CD4-positive, CD25-positive, alpha-beta regulatory T cell (primary cell): ENCODE measurements at regions not wholly inside any gene's neighbourhood (a gene's known extent, or its start where the extent isn't known, plus 50 kb on each side); places are given as distances from the start of the nearest gene placed in this dataset.

ENCODE experiments used
- ATAC-seq, 2 donors: fragments of 150-1000 bp; cut with Tn5 transposase; one replicate each; pipeline ENCODE4 v1.10.0; 2021; ENCODE audit warnings: low read depth in 2 of 2, moderate number of reproducible peaks in 2 of 2, moderate library complexity in 1 of 2
- DNase-seq, 3 donors: peaks; one replicate each; pipeline versions ENCODE4 v3.0.0 to v3.0.0-alpha.2; 2012 to 2022; ENCODE audit warnings: mixed read lengths in 1 of 3
- H3K27ac ChIP-seq: one replicate; pipeline ENCODE4 v1.7.0; 2013; ENCODE audit warnings: mild to moderate bottlenecking, low read length; ENCODE audit not compliant: insufficient read depth, poor library complexity, severe bottlenecking
- H3K27me3 ChIP-seq: one replicate; pipeline ENCODE4 v1.7.0; 2013; ENCODE audit warnings: low read length; ENCODE audit not compliant: control insufficient read depth, insufficient read depth
- H3K36me3 ChIP-seq: one replicate; pipeline ENCODE4 v1.7.0; 2013; ENCODE audit warnings: mild to moderate bottlenecking, low read length, moderate library complexity; ENCODE audit not compliant: control insufficient read depth, insufficient read depth
- H3K4me1 ChIP-seq: 2 replicates; pipeline ENCODE4 v1.7.0; 2013; ENCODE audit warnings: mild to moderate bottlenecking, low read length; ENCODE audit not compliant: insufficient read depth, control insufficient read depth, poor library complexity, severe bottlenecking
- H3K4me3 ChIP-seq: one replicate; pipeline ENCODE4 v1.7.0; 2013; ENCODE audit warnings: low read depth, mild to moderate bottlenecking, low read length, moderate library complexity
- H3K9me3 ChIP-seq, 2 experiments: 1 replicate in 1 of 2; 2 replicates in 1 of 2; pipeline ENCODE4 v1.7.0; 2013; ENCODE audit warnings: low read length in 2 of 2, mild to moderate bottlenecking in 1 of 2, moderate library complexity in 1 of 2; ENCODE audit not compliant: control insufficient read depth in 2 of 2
- H3K27ac Mint-ChIP-seq, 3 donors: one replicate each; pipeline ENCODE4 v1.8.0; 2020 to 2022; ENCODE audit warnings: mild to moderate bottlenecking in 3 of 3, mixed read lengths in 3 of 3, moderate library complexity in 2 of 3
- H3K27me3 Mint-ChIP-seq: one replicate; pipeline ENCODE4 v1.8.0; 2022; ENCODE audit warnings: mild to moderate bottlenecking, mixed read lengths
- H3K36me3 Mint-ChIP-seq: one replicate; pipeline ENCODE4 v1.8.0; 2020; ENCODE audit warnings: mixed read lengths
- H3K4me1 Mint-ChIP-seq, 4 donors: one replicate each; pipeline ENCODE4 v1.8.0; 2020 to 2022; ENCODE audit warnings: mixed read lengths in 4 of 4, mild to moderate bottlenecking in 1 of 4
- H3K4me3 Mint-ChIP-seq, 4 donors: one replicate each; pipeline ENCODE4 v1.8.0; 2020 to 2022; ENCODE audit warnings: mild to moderate bottlenecking in 4 of 4, mixed read lengths in 4 of 4, moderate library complexity in 3 of 4
- H3K9me3 Mint-ChIP-seq, 7 donors: one replicate each; pipeline ENCODE4 v1.8.0; 2020 to 2022; ENCODE audit warnings: mixed read lengths in 7 of 7, mild to moderate bottlenecking in 3 of 7, moderate library complexity in 2 of 7

DNA sequence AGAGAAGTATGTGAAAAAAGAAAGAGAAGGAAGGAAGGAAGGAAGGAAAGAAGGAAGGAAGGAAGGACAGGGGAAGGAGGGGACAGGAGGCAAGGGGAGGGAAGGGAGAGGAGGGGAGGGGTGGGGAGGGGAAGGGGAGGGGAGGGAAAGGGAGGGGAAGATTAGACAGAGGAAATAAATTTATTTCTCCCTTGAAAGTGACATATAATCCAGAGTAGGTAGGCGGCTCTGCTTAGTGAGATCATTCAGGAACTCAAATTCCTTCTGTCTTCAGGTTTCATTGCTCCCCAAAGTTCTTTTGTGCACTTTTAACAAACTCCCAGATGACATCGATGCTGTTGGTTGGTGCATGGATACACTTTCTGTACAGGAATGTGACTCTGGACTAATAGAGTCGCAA, 594.7 kb upstream of the STEAP1 start:
- Mint-ChIP-seq H3K4me3 (no peak overlapping the region), H3K4me1 (no peaks in the 10 kb centered on the region), H3K27ac (no peak overlapping the region), H3K36me3 (no peaks in the 10 kb centered on the region), H3K27me3 (no peaks in the 10 kb centered on the region), H3K9me3 (peaks cover 0 to 12% (median 6%) of the 10 kb centered on the region in 7 donors)
- no peak overlapping the region for H3K27ac ChIP-seq
- ATAC-seq (no peak), DNase-seq (no peak)
- H3K27me3 ChIP-seq: no peaks in the 10 kb centered on the region
- no peaks in the 10 kb centered on the region for H3K36me3 ChIP-seq
- peaks cover 0 to 1% of the 10 kb centered on the region in 2 experiments for H3K9me3 ChIP-seq
- no peak overlapping the region for H3K4me3 ChIP-seq
- H3K4me1 ChIP-seq: no peaks in the 10 kb centered on the region

DNA sequence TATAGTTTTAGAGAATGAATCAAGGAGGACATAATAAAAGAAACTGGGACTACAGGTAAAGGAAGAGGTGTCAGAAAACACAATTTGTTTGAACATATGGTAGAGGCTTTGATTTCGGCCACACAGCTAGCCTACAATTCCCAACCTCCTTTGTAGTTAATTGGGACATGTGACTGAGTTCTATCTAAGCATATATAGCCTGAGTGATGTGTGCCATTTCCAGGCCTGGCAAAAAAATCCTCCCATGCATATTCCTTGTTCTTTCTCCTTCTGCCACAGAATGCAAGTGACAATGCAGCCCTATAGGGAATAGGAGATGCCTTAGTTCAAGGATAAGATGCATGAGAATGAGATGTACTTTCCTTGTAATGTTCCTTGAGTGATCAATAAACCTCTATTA, 590.7 kb upstream of the STEAP1 start:
- H3K9me3 Mint-ChIP-seq: peaks cover 3 to 34% (median 17%) of the 10 kb centered on the region in 7 donors
- no peaks in the 10 kb centered on the region for H3K27me3 ChIP-seq
- no peaks in the 10 kb centered on the region for H3K36me3 Mint-ChIP-seq
- ATAC-seq (no peak), DNase-seq (no peak)
- no peak overlapping the region for H3K27ac ChIP-seq
- H3K27ac Mint-ChIP-seq: no peak overlapping the region
- H3K9me3 ChIP-seq: peaks cover 0 to 1% of the 10 kb centered on the region in 2 experiments
- no peaks in the 10 kb centered on the region for H3K27me3 Mint-ChIP-seq
- no peaks in the 10 kb centered on the region for H3K36me3 ChIP-seq
- H3K4me3 Mint-ChIP-seq: no peak overlapping the region
- no peak overlapping the region for H3K4me3 ChIP-seq
- no peaks in the 10 kb centered on the region for H3K4me1 Mint-ChIP-seq
- no peaks in the 10 kb centered on the region for H3K4me1 ChIP-seq

DNA sequence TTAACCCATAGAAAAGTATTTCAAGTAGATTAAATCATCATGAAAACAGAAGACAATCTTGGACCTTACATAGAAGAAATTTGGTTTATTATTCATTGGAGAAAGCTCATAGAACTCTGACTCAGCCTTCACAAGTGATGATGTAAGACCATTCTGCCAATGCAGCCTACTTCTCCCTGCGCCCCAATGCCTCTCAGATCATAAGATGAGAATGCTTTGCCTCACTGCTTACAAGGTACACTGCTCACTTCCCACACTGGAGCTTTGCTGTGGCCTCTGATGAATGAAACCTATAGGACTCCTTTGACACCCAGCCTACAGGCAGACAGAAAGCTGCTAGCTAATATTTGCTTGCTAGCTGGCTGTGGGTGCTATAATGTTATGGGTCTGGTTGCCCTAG, 569.4 kb upstream of the STEAP1 start:
- H3K4me3 ChIP-seq: no peak overlapping the region
- no peaks in the 10 kb centered on the region for H3K4me1 ChIP-seq
- H3K27ac ChIP-seq: no peak overlapping the region
- no peaks in the 10 kb centered on the region for H3K36me3 Mint-ChIP-seq
- no peak for DNase-seq
- no peaks in the 10 kb centered on the region for H3K27me3 Mint-ChIP-seq
- H3K36me3 ChIP-seq: no peaks in the 10 kb centered on the region
- H3K27me3 ChIP-seq: no peaks in the 10 kb centered on the region
- H3K4me3 Mint-ChIP-seq: no peak overlapping the region
- H3K4me1 Mint-ChIP-seq: no peaks in the 10 kb centered on the region
- peaks cover 0 to 6% of the 10 kb centered on the region in 2 experiments for H3K9me3 ChIP-seq
- no peak for ATAC-seq
- no peak overlapping the region for H3K27ac Mint-ChIP-seq
- peaks cover 6 to 38% (median 9%) of the 10 kb centered on the region in 7 donors for H3K9me3 Mint-ChIP-seq

DNA sequence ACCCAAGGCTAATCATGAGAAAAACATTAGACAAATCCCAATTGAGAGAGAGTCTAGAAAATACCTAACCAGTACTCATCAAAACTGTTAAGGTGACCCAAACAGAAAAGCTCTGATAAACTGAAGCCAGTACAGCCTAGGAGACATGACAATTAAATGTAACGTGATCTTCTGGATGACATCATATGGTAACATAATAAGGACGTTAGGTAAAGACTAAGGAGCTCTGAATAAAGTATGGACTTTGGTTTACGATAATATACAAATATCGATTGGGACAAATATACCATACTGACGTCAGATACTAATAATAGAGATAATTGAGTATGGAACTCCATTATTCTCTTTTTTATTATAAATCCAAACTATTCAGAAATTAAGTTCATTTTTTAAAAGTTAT, 561.1 kb upstream of the STEAP1 start:
- peaks cover 0 to 3% of the 10 kb centered on the region in 2 experiments for H3K9me3 ChIP-seq
- no peaks in the 10 kb centered on the region for H3K4me1 ChIP-seq
- H3K4me3 ChIP-seq: no peak overlapping the region
- DNase-seq: no peak
- no peaks in the 10 kb centered on the region for H3K27me3 ChIP-seq
- H3K4me3 Mint-ChIP-seq: no peak overlapping the region
- H3K9me3 Mint-ChIP-seq: peaks cover 0 to 25% (median 6%) of the 10 kb centered on the region in 7 donors
- no peaks in the 10 kb centered on the region for H3K36me3 ChIP-seq
- no peak overlapping the region for H3K27ac Mint-ChIP-seq
- no peaks in the 10 kb centered on the region for H3K27me3 Mint-ChIP-seq
- H3K27ac ChIP-seq: no peak overlapping the region
- no peaks in the 10 kb centered on the region for H3K4me1 Mint-ChIP-seq
- no peak for ATAC-seq
- no peaks in the 10 kb centered on the region for H3K36me3 Mint-ChIP-seq

DNA sequence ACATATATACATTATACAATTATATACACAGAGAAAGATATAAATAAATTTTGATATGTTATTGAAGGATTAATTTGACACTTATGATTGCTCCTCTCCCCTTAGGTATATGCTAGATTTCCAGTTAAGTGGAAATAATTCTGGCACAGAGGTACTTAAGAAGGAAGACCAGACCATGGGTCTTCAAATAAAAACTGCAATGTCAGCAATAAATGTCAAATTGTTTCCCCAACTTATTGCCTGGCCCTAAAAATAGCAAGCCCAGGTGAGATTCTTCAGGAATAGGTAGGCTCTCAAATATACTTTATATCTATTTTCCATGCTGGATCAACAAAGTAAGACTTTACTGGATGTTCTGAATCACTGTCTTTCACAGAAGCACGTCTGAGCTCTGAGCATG, 551.3 kb upstream of the STEAP1 start:
- DNase-seq: no peak
- H3K27me3 Mint-ChIP-seq: no peaks in the 10 kb centered on the region
- Histone ChIP-seq H3K27ac (no peak overlapping the region), H3K27me3 (no peaks in the 10 kb centered on the region), H3K9me3 (peaks cover 0 to 4% of the 10 kb centered on the region in 2 experiments), H3K36me3 (no peaks in the 10 kb centered on the region), H3K4me1 (no peaks in the 10 kb centered on the region), H3K4me3 (no peak overlapping the region)
- no peak overlapping the region for H3K4me3 Mint-ChIP-seq
- H3K4me1 Mint-ChIP-seq: peaks cover 0 to 7% (median 0%) of the 10 kb centered on the region in 4 donors
- no peak overlapping the region for H3K27ac Mint-ChIP-seq
- no peaks in the 10 kb centered on the region for H3K36me3 Mint-ChIP-seq
- H3K9me3 Mint-ChIP-seq: peaks cover 0 to 18% (median 7%) of the 10 kb centered on the region in 7 donors
- no peak for ATAC-seq

DNA sequence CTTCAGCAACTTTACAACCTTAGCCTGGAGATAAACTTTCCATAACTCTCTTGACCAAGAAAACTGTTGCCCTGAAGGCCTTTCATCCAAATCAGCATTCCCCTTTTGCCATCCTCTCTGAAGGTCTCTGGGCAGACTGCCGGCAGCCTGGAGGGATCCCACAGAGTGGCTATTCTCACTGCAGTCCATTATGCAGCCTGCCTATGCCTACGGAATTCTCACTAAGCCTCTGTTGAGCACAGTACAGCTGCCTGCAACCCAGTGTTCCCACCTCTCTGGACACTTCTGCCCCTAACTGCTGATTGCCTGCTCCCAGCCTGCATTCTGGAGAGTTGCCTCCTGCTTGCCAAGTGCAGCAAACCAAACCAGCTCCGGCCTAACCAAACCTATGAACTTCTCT, 548.9 kb upstream of the STEAP1 start:
- H3K4me3 Mint-ChIP-seq: no peak overlapping the region
- H3K27ac ChIP-seq: no peak overlapping the region

DNA sequence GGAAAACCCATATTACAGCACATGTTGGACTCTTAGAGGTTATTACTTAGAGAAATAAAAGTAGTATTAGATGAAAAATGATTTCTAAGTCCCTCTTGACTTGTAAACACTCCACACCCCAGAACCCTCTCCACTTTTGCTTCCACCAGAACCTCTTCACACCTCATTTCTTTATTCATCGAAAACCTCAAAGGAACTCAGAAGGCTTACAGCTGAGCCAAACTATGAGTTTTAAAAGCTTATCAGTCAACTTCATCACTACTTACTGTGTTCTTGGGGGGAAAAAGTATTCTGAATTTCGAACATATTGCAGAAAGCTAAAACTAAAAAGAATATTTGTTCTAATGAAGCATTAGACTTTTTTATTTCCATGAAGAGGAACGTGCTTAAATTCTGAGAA, 547.8 kb upstream of the STEAP1 start:
- Histone ChIP-seq H3K4me3 (no peak overlapping the region), H3K36me3 (no peaks in the 10 kb centered on the region), H3K4me1 (no peaks in the 10 kb centered on the region), H3K27ac (no peak overlapping the region), H3K9me3 (peaks cover 0 to 3% of the 10 kb centered on the region in 2 experiments), H3K27me3 (no peaks in the 10 kb centered on the region)
- Mint-ChIP-seq H3K4me1 (peaks cover 0 to 7% (median 0%) of the 10 kb centered on the region in 4 donors), H3K4me3 (no peak overlapping the region), H3K27me3 (no peaks in the 10 kb centered on the region), H3K27ac (no peak overlapping the region), H3K36me3 (no peaks in the 10 kb centered on the region), H3K9me3 (peaks cover 0 to 21% (median 8%) of the 10 kb centered on the region in 7 donors)
- DNase-seq (no peak), ATAC-seq (no peak)

More for the DNA sequence above, 548.9 kb upstream of the STEAP1 start:
- DNase-seq (no peak), ATAC-seq (no peak)
- Histone ChIP-seq H3K4me3 (no peak overlapping the region), H3K9me3 (peaks cover 0 to 8% of the 10 kb centered on the region in 2 experiments), H3K36me3 (no peaks in the 10 kb centered on the region), H3K4me1 (no peaks in the 10 kb centered on the region), H3K27me3 (no peaks in the 10 kb centered on the region)
- H3K4me1 Mint-ChIP-seq: peaks cover 0 to 7% (median 0%) of the 10 kb centered on the region in 4 donors
- H3K9me3 Mint-ChIP-seq: peaks cover 2 to 22% (median 7%) of the 10 kb centered on the region in 7 donors
- no peaks in the 10 kb centered on the region for H3K27me3 Mint-ChIP-seq
- no peak overlapping the region for H3K27ac Mint-ChIP-seq
- no peaks in the 10 kb centered on the region for H3K36me3 Mint-ChIP-seq

DNA sequence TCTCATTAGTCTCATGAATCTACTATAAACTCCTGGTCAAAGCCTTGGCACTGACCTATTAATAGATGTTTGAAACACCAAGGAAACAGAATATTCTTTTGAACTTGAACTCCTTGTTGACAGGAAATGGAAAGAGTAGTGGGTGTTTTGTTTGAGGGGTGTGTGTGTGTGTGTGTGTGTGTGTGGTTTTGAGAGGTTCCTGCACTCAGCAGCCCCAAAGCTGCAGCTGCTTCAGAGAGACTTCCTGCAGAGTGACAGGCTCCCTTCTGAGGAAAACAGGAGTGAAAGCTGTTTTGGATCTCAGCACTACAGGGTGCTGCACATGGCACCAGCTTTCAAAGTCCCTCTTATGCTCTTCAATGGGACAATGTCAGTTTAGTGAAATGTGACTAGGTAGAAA, 546.5 kb upstream of the STEAP1 start:
- Histone ChIP-seq H3K36me3 (no peaks in the 10 kb centered on the region), H3K9me3 (peaks cover 0 to 3% of the 10 kb centered on the region in 2 experiments), H3K4me1 (no peaks in the 10 kb centered on the region), H3K4me3 (no peak overlapping the region), H3K27ac (no peak overlapping the region), H3K27me3 (no peaks in the 10 kb centered on the region)
- H3K27ac Mint-ChIP-seq: no peak overlapping the region
- peak in 1 of 3 donors; percentile 4 for DNase-seq
- H3K4me1 Mint-ChIP-seq: peaks cover 0 to 7% (median 0%) of the 10 kb centered on the region in 4 donors
- H3K9me3 Mint-ChIP-seq: peaks cover 0 to 17% (median 7%) of the 10 kb centered on the region in 7 donors
- no peaks in the 10 kb centered on the region for H3K36me3 Mint-ChIP-seq
- no peak for ATAC-seq
- no peak overlapping the region for H3K4me3 Mint-ChIP-seq
- H3K27me3 Mint-ChIP-seq: no peaks in the 10 kb centered on the region
